Smooth muscle cell of the brain vasculature (primary cell): ENCODE measurements at regions not wholly inside any gene's neighbourhood (a gene's known extent, or its start where the extent isn't known, plus 50 kb on each side); places are given as distances from the start of the nearest gene placed in this dataset.

Experiments used
- DNase-seq: peaks from one replicate; pipeline ENCODE4 v3.0.0-alpha.2; 2012; ENCODE audit warnings: low read depth, low spot score

GRCh38 chr7:38002689-38003088 is 82.2 kb downstream of the EPDR1 start:
- DNase-seq, result no peak

- no peak for DNase-seq
These were observed 86.1 kb downstream of the EPDR1 start for GRCh38 chr7:38006559-38006958.

GRCh38 chr7:38007096-38007495 is 86.7 kb downstream of the EPDR1 start:
- no peak for DNase-seq

- DNase-seq, result no peak
These were observed 92.8 kb downstream of the EPDR1 start for GRCh38 chr7:38013246-38013645.

GRCh38 chr7:38016567-38016966 is 96.1 kb downstream of the EPDR1 start:
- DNase-seq, result no peak

GRCh38 chr7:38017320-38017719 is 96.9 kb downstream of the EPDR1 start:
- no peak for DNase-seq

GRCh38 chr7:38020121-38020785 is 99.8 kb downstream of the EPDR1 start:
- DNase-seq, result no peak

- no peak for DNase-seq
These were observed 101.5 kb downstream of the EPDR1 start for GRCh38 chr7:38021892-38022291.

GRCh38 chr7:38025815-38026214 is 105.4 kb downstream of the EPDR1 start:
- DNase-seq, result no peak

GRCh38 chr7:38027884-38028455 is 107.5 kb downstream of the EPDR1 start:
- no peak for DNase-seq

- no peak for DNase-seq
These were observed 113.8 kb downstream of the EPDR1 start for GRCh38 chr7:38034062-38034908.

- no peak for DNase-seq
These were observed 120.4 kb downstream of the EPDR1 start for GRCh38 chr7:38040831-38041230.

GRCh38 chr7:38049679-38050078 is 128.4 kb upstream of the STARD3NL start:
- DNase-seq, result no peak

GRCh38 chr7:38051311-38051710 is 126.7 kb upstream of the STARD3NL start:
- DNase-seq, result no peak

- no peak for DNase-seq
These were observed 126.3 kb upstream of the STARD3NL start for GRCh38 chr7:38051786-38052185.

GRCh38 chr7:38052786-38053185 is 125.3 kb upstream of the STARD3NL start:
- no peak for DNase-seq

- DNase-seq, result no peak
These were observed 123.8 kb upstream of the STARD3NL start for GRCh38 chr7:38054199-38054598.

- DNase-seq, result peak; percentile 20
These were observed 120.2 kb upstream of the STARD3NL start for GRCh38 chr7:38057829-38058228.

GRCh38 chr7:38060116-38060515 is 117.9 kb upstream of the STARD3NL start:
- no peak for DNase-seq

- no peak for DNase-seq
These were observed 117.4 kb upstream of the STARD3NL start for GRCh38 chr7:38060637-38061036.

- no peak for DNase-seq
These were observed 111.7 kb upstream of the STARD3NL start for GRCh38 chr7:38066391-38066790.

- DNase-seq, result no peak
These were observed 109.6 kb upstream of the STARD3NL start for GRCh38 chr7:38068461-38068860.

- DNase-seq, result no peak
These were observed 109.0 kb upstream of the STARD3NL start for GRCh38 chr7:38069052-38069451.
